ENCODE measurements at regions not wholly inside any gene's neighbourhood (a gene's known extent, or its start where the extent isn't known, plus 50 kb on each side); places are given as distances from the start of the nearest gene placed in this dataset.

GRCh38 chr3:127476936-127477335 lies 113.6 kb downstream of the TPRA1 start:
- no peak for FAIRE-seq
- no peak overlapping the region for H2AFZ ChIP-seq (ENCODE audit: low read depth, low read length)

More at GRCh38 chr3:127476936-127477335, 113.6 kb downstream of the TPRA1 start:
- no peak overlapping the region for H3K27ac ChIP-seq (ENCODE audit: insufficient read depth, low read depth, low read length)
- no peaks in the 10 kb centered on the region for H3K36me3 ChIP-seq (ENCODE audit: control insufficient read depth in 2 of 2, extremely low read depth in 1 of 2, insufficient read depth in 2 of 2, low read length in 2 of 2)
- dilution Hi-C loops (cut with MboI; ENCODE audit: extremely low pct_ligation_motif_present, low sequenced_read_pairs) = no loop called here
- intact Hi-C loops (cut with micrococcal nuclease) = no loop called here
- no peak overlapping the region for H3K4me3 ChIP-seq (replicated peaks in 1 of 3; ENCODE audit: insufficient read depth in 1 of 3, low read depth in 1 of 3, low read length in 3 of 3)
- POLR2A ChIA-PET = no interaction called here
- no peaks in the 10 kb centered on the region for H3K9me3 ChIP-seq (replicated peaks; ENCODE audit: control insufficient read depth, insufficient read depth, low read length)
- H3K4me2 ChIP-seq (ENCODE audit: insufficient read depth, low read length) = no peak overlapping the region
- TF ChIP-seq FOS (IDR thresholded peaks at IDR 0.05; ENCODE audit: borderline replicate concordance, insufficient read depth, low read length) = no peak
- no peak for TF ChIP-seq POLR2A (IDR thresholded peaks at IDR 0.05; ENCODE audit: low read depth, low read length)
- no peak for TF ChIP-seq MAX (IDR thresholded peaks at IDR 0.05; ENCODE audit: insufficient read depth, insufficient read length)
- no peak for TF ChIP-seq GATA2 (IDR thresholded peaks at IDR 0.05; ENCODE audit: insufficient read depth, insufficient read length, low read depth, low read length)
- TF ChIP-seq, protein P1, sequence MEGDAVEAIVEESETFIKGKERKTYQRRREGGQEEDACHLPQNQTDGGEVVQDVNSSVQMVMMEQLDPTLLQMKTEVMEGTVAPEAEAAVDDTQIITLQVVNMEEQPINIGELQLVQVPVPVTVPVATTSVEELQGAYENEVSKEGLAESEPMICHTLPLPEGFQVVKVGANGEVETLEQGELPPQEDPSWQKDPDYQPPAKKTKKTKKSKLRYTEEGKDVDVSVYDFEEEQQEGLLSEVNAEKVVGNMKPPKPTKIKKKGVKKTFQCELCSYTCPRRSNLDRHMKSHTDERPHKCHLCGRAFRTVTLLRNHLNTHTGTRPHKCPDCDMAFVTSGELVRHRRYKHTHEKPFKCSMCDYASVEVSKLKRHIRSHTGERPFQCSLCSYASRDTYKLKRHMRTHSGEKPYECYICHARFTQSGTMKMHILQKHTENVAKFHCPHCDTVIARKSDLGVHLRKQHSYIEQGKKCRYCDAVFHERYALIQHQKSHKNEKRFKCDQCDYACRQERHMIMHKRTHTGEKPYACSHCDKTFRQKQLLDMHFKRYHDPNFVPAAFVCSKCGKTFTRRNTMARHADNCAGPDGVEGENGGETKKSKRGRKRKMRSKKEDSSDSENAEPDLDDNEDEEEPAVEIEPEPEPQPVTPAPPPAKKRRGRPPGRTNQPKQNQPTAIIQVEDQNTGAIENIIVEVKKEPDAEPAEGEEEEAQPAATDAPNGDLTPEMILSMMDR (IDR thresholded peaks at IDR 0.05; ENCODE audit: extremely low read depth in 1 of 2, insufficient read depth in 1 of 2, low read depth in 1 of 2, low read length in 2 of 2) = no peak
- H3K9ac ChIP-seq (replicated peaks; ENCODE audit: extremely low read depth, insufficient read depth, low read length) = no peak overlapping the region
- peaks cover 0 to 2% of the 10 kb centered on the region in 2 experiments for H3K27me3 ChIP-seq (ENCODE audit: control insufficient read depth in 2 of 2, insufficient read depth in 2 of 2, low read length in 2 of 2)
- no peaks in the 10 kb centered on the region for H4K20me1 ChIP-seq (replicated peaks; ENCODE audit: control insufficient read depth, extremely low read depth, insufficient read depth, low read length)
- no peaks in the 10 kb centered on the region for H3K79me2 ChIP-seq (ENCODE audit: control insufficient read depth, insufficient read depth, low read length)
- H3K4me1 ChIP-seq (ENCODE audit: control insufficient read depth, extremely low read depth, insufficient read depth, low read length) = no peaks in the 10 kb centered on the region
- H3K9me1 ChIP-seq (replicated peaks; ENCODE audit: control insufficient read depth, extremely low read depth, insufficient read depth, low read length) = no peaks in the 10 kb centered on the region
- DNase-seq (ENCODE audit: low read depth, low spot score) = no peak
- CTCF ChIA-PET = no interaction called here
- BruUV-seq (replicated peaks) = no TSS peak

Measured in endothelial cell of umbilical vein (primary cell).